ENCODE measurements at regions not wholly inside any gene's neighbourhood (a gene's known extent, or its start where the extent isn't known, plus 50 kb on each side); places are given as distances from the start of the nearest gene placed in this dataset.

DNA sequence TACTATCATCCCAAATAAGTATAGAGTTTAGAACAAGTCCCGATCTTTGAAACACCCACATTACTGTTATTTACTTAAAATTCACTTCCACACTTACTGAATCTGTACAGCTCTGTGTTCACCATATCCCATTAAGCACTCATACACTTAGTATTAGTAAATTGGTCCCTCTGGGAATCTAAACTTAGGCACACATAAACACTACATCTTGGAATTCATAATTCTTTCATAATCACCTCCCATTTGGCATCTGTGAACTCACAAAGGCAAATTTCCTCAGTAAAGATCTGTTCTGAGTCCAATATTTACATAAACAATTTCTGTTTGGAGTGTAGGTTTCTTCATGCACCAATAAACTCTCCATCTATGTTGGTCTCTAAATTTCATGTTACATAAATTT, 52.6 kb upstream of the PPARGC1A start:
- TF ChIP-seq POLR2A (IDR thresholded peaks at IDR 0.05; ENCODE audit: low read length) (no peak), GATA1 (IDR thresholded peaks at IDR 0.05; ENCODE audit: low read depth, low read length) (no peak)
